MCF 10A (cell line): ENCODE measurements at regions not wholly inside any gene's neighbourhood (a gene's known extent, or its start where the extent isn't known, plus 50 kb on each side); places are given as distances from the start of the nearest gene placed in this dataset.
"Not testable (repeated sequence)": the region's sequence is repeated elsewhere in the genome, so short reads cannot be mapped to it uniquely, and the experiment has no call there.

Experiments
- BruUV-seq: library from RNA; stranded (reverse); fragments of 400-500 nt; replicated peaks from 2 replicates; lab custom pipeline; 2021; lab: Mats Ljungman, UMichigan
- CTCF ChIA-PET: fragments of 300-600 bp; sonication (Branson Sonifier 250); formaldehyde crosslinking; extraction: SDS; loops from one replicate; lab custom pipeline; 2021; ENCODE audit warnings: antibody characterized with exemption, inconsistent platforms; lab: Yijun Ruan, JAX
- POLR2A ChIA-PET: fragments of 300-600, 350-650 bp; sonication (Branson Sonifier 250); formaldehyde crosslinking; extraction: SDS; loops from one replicate; lab custom pipeline; 2020; ENCODE audit warnings: antibody characterized with exemption, inconsistent platforms; lab: Yijun Ruan, JAX
- DNase-seq: peaks from one replicate; pipeline ENCODE4 v3.0.0-alpha.2; 2018; ENCODE audit not compliant: unreplicated experiment
- H3K27ac Mint-ChIP-seq: one replicate; pipeline ENCODE4 v1.8.0; 2022; ENCODE audit warnings: mild to moderate bottlenecking, low read depth, mixed read lengths; ENCODE audit not compliant: unreplicated experiment
- H3K27me3 Mint-ChIP-seq: one replicate; pipeline ENCODE4 v1.8.0; 2022; ENCODE audit warnings: mixed read lengths; ENCODE audit not compliant: insufficient read depth, unreplicated experiment
- H3K36me3 Mint-ChIP-seq: one replicate; pipeline ENCODE4 v1.8.0; 2022; ENCODE audit warnings: mild to moderate bottlenecking, moderate library complexity, mixed read lengths; ENCODE audit not compliant: insufficient read depth, unreplicated experiment
- H3K4me1 Mint-ChIP-seq: one replicate; pipeline ENCODE4 v1.8.0; 2022; ENCODE audit warnings: mixed read lengths; ENCODE audit not compliant: insufficient read depth, unreplicated experiment
- H3K4me3 Mint-ChIP-seq: one replicate; pipeline ENCODE4 v1.8.0; 2022; ENCODE audit warnings: mild to moderate bottlenecking, moderate library complexity, mixed read lengths; ENCODE audit not compliant: unreplicated experiment
- H3K9me3 Mint-ChIP-seq: one replicate; pipeline ENCODE4 v1.8.0; 2022; ENCODE audit warnings: mixed read lengths; ENCODE audit not compliant: unreplicated experiment
- CTCF ChIP-seq: fragments of 200-600 bp; IDR thresholded peaks from one replicate; pipeline ENCODE4 v1.8.0; 2022; ENCODE audit warnings: antibody characterized with exemption, mild to moderate bottlenecking; ENCODE audit not compliant: unreplicated experiment
- intact Hi-C: fragments of 100-400 bp; cut with micrococcal nuclease; formaldehyde crosslinking; loops from 2 replicates; pipeline ENCODE4 v1.14.1; 2022

- intact Hi-C loops = no loop called here
- Mint-ChIP-seq H3K9me3 (peaks cover 7% of the 10 kb centered on the region), H3K27ac (no peak overlapping the region), H3K4me1 (no peaks in the 10 kb centered on the region), H3K36me3 (no peaks in the 10 kb centered on the region), H3K4me3 (no peak overlapping the region), H3K27me3 (no peaks in the 10 kb centered on the region)
- no peak for TF ChIP-seq CTCF
- CTCF ChIA-PET = no interaction called here
- no peak for DNase-seq
- BruUV-seq = no TSS peak
- POLR2A ChIA-PET = no interaction called here
These were observed 364.2 kb upstream of the CNTN3 start for GRCh38 chr3:74978684-74979083.

- H3K27me3 Mint-ChIP-seq, H3K27ac Mint-ChIP-seq, H3K36me3 Mint-ChIP-seq, H3K9me3 Mint-ChIP-seq, POLR2A ChIA-PET, intact Hi-C loops, DNase-seq, BruUV-seq, H3K4me3 Mint-ChIP-seq, H3K4me1 Mint-ChIP-seq, CTCF ChIA-PET: not testable (repeated sequence)
These were observed 370.8 kb upstream of the CNTN3 start for GRCh38 chr3:74985028-74985904.

GRCh38 chr3:74988095-74988494 lies 373.6 kb upstream of the CNTN3 start:
- peaks cover 11% of the 10 kb centered on the region for H3K27me3 Mint-ChIP-seq
- CTCF ChIA-PET = no interaction called here

GRCh38 chr3:74992898-74993297 lies 378.4 kb upstream of the CNTN3 start:
- peaks cover 14% of the 10 kb centered on the region for H3K9me3 Mint-ChIP-seq
- ChIA-PET CTCF (no interaction called here), POLR2A (no interaction called here)
- DNase-seq = no peak
- intact Hi-C loops = no loop called here
- H3K27ac Mint-ChIP-seq = no peak overlapping the region
- no TSS peak for BruUV-seq
- no peaks in the 10 kb centered on the region for H3K36me3 Mint-ChIP-seq
- no peaks in the 10 kb centered on the region for H3K4me1 Mint-ChIP-seq
- no peak overlapping the region for H3K4me3 Mint-ChIP-seq
- TF ChIP-seq CTCF = no peak
- peaks cover 11% of the 10 kb centered on the region for H3K27me3 Mint-ChIP-seq

More at GRCh38 chr3:74988095-74988494, 373.6 kb upstream of the CNTN3 start:
- BruUV-seq = no TSS peak
- Mint-ChIP-seq H3K27ac (no peak overlapping the region), H3K4me3 (no peak overlapping the region), H3K9me3 (peaks cover 16% of the 10 kb centered on the region), H3K36me3 (no peaks in the 10 kb centered on the region), H3K4me1 (no peaks in the 10 kb centered on the region)
- intact Hi-C loops = no loop called here
- POLR2A ChIA-PET = no interaction called here
- no peak for TF ChIP-seq CTCF
- no peak for DNase-seq
